Right renal pelvis (tissue), 4 donors: ENCODE measurements at regions not wholly inside any gene's neighbourhood (a gene's known extent, or its start where the extent isn't known, plus 50 kb on each side); places are given as distances from the start of the nearest gene placed in this dataset.

Source experiments
- DNase-seq, 4 donors: peaks; one replicate each; pipeline ENCODE4 v3.0.0-alpha.2; 2013; ENCODE audit warnings: low read depth in 4 of 4, low spot score in 3 of 4, missing footprints in 1 of 4

- peak in 2 of 4 donors; percentile 23 to 48 for DNase-seq
Observed at GRCh38 chr16:54585094-54585997, 298.8 kb upstream of the IRX3 start.

- no peak for DNase-seq
Observed at GRCh38 chr16:54584121-54584520, 297.5 kb upstream of the IRX3 start.

GRCh38 chr16:54582631-54583250 lies 296.2 kb upstream of the IRX3 start:
- no peak for DNase-seq

GRCh38 chr16:54579106-54579728 lies 292.6 kb upstream of the IRX3 start:
- DNase-seq = no peak

DNA sequence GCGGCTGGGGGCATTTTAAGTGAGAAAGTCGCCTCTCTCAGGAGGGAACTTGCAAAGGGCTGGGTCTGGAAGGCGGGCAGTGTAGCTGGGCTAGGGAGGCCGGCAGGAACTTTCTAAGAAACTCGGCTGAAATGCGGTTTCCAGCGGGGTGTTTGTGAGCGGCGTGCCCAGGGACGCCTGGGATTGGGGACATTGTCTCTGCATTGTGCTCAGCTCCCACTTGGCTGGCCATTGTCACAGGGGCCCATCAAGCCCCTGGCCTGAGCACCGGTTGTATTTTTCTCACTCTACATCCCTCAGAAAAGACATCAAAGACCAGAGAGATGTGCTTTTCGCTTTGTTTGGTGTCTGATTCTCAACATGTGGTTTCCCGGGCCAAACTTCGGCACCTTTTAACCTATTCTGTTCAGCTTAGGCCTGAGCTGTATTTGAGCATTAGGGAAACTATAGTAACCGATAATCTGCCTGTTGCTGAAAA lies 291.1 kb upstream of the IRX3 start:
- no peak for DNase-seq

DNA sequence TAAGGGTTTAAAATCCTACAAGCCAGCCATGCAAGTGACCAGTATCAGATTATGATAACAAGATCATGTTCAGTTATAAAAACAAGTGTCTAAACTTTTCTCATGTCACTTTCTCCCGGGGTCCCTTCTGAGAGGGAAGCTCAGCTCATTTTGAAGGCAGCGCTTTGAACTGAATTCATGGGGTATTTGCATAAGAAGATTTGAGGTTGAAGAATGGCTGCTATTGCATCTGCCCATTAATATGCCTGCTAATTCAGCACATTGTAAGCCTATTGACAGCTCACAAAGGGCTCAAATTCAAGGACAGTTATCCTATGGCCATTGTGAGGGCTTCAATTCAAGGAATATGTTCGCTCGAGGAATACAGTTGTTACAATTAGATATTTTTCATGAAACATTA lies 290.2 kb upstream of the IRX3 start:
- DNase-seq = no peak

GRCh38 chr16:54568906-54569807 lies 282.6 kb upstream of the IRX3 start:
- DNase-seq = peak in 1 of 4 donors; percentile 28

GRCh38 chr16:54564841-54565240 lies 278.3 kb upstream of the IRX3 start:
- no peak for DNase-seq

GRCh38 chr16:54554581-54554980 lies 268.0 kb upstream of the IRX3 start:
- DNase-seq = no peak

- no peak for DNase-seq
Observed at GRCh38 chr16:54548281-54548680, 261.7 kb upstream of the IRX3 start.

DNA sequence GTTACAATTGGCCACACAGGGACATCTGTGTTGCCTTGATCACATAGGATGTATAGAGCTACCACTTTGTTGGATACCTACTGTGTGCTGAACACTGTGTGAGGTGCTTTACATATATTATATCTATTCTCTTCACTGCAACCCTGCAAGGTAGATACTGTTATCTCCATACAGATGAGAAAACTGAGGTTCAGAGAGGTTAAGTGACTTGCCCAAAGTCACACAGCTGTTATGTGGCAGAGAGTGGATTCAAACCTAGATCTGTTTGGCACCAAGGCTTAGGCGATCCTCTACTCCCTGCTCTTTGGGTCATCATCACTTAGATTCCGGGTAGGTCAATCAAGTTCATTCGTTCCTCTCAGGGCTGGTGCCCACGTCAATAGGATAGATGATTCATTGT lies 260.5 kb upstream of the IRX3 start:
- no peak for DNase-seq

DNA sequence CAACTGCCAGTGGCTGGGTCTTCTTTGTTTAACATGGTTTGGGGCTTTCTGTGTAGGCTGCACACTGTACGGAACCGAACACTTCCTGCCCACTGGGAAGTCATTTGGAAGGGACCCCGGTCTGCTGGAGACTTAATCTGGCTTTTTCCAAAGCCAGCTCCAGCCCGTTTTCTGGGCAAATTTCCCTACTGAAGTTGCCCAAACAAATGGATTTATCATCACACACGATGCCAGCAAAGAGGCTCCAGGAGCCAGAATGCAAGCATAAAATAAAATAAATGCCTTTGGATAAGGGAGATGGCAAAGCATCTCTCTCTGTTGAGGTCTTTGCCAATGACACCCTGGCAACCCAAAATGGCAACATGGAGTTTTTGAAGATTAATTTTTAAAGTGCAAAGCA lies 259.9 kb upstream of the IRX3 start:
- no peak for DNase-seq

DNA sequence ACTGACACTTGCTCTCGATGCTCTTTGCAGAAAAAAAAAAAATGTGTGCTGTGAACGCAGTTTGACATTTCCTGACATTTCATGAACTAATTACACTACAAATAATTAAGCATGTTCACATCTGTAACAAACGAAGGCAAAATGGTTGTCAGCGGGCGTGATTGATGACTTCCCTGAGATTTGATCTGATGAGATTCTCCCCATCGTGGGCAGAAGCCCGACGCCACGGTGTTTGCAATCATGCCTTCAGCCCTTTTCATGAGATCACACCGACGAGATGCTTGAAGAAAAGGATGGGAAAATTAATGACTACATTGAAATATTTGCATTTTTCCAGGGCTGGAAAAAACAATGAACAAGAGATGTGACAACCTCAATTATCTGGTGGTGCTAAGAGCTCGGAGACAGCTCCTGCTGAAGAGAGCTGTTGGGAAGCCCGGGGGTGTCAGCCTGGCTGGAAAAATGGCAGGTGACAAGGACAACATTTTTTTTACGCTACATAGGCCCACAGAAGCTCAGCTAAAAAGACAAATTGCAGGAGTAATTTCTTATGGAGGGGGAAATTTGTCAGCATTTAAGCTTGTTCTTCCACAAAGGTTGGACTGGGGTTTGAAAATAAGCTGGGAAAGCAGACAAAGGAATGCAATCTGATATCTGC lies 259.4 kb upstream of the IRX3 start:
- DNase-seq = no peak

DNA sequence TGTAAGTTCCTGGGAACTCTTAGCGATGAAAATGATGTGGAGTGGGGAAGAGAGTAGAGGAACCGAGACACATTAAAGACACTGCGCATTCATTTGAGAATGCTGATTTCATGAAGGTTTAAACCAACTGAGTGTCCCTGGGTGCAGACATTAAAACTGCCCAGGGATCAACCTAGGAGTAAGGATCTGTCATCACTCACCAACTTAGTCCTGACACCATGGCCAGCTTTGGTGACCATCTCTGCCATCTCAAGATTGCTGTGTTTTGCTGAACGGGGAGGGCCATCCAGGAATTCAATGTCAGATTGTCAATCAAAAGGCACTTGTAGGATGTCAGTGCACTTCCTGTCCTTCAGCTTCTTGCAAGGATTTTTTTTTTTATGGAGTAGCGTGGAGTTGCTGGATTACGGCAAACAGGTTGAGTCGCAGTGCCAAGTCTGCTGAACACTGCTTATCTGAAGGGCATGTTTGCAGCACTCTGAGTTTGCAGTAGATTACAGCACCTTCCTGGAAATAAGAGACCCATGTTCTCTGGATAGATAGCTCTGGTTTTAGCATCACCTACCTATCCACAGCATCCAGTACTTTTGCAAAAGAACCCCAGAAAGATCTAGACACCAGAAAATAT lies 258.1 kb upstream of the IRX3 start:
- no peak for DNase-seq

DNA sequence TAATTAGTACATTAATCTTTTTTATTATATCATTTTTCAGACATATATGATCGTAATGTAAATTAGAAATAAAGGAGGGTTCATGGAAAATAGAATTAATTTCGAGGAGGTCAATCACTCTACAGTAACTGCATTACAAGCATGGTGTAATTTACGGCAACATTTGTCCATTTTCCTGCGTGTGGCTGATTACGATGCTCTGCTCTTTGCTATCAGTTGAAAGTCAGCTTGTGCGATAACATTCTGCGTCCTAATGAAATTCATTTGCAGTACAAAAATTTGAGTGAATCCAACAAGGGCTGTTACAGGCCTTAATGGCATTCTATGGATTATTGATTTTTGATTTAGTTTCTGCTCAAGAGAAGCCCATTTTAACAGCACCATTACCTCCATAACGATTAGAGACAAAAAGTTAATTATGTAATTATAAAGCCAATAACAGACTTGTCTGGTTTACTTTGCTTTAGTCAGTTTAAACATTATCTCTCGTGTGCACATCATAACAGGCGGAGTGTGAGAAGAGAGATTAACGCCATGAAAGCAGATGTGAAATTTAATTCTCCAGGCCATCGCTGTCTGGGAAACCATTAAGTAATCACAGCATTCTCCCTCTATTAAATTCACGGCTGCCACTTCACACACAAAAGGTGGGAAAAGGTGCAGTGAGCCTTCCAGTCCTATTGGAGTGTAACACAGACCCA lies 256.4 kb upstream of the IRX3 start:
- DNase-seq = no peak

DNA sequence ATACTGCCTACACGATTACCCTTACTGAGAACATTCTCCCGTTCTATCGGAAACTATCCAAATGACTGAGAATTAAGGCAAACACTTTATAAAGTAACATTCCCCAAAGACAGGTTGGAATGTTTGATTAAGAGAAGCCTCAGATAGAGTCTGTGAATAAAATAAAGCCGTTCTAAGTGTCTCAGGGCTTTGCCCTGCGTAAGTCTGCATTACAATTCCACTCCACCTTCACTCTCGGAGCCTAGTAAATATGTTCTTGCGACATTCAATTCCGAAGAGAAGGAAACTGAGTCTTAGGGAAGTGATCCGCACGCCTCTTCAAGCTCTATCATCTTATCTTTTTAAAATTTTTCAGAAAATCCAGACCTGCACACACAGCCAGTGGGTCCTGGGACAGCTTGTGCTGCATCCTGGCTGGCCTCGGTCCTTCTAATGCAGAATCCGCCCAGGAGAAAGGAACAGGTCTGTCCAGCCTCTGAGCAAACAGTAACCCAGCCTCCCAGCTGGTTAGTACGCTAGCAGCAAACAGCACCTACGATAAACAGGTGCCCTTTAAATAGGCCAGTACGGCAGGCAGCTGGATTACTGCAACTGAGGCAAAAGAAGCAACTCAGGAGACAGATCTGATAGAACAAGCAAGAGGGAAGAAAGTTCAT lies 254.1 kb upstream of the IRX3 start:
- DNase-seq = no peak

DNA sequence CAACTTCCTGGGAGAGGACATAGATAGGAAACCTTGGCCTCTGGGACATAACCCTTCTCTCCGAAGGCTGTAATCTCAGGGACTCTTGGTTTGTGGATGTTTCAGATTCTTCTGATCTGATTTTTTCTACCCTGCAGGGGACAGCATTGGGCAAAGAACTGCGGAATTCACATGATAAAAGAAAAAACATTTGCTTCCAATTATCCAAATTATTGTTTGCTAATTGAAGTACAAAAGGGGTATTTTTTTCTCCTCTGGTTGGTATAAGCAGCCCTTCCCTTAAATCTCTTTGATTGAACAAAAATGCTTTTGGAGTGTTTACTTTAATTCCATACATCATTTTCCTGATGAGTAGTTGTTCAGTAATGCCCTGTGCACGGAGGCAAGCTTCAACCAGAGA lies 251.7 kb upstream of the IRX3 start:
- no peak for DNase-seq

GRCh38 chr16:54533856-54534490 lies 247.4 kb upstream of the IRX3 start:
- DNase-seq = no peak
